ENCODE measurements at regions not wholly inside any gene's neighbourhood (a gene's known extent, or its start where the extent isn't known, plus 50 kb on each side); places are given as distances from the start of the nearest gene placed in this dataset.

- Histone ChIP-seq H3K27me3 (ENCODE audit: insufficient read depth, low read length, poor library complexity) (no peaks in the 10 kb centered on the region), H3K9ac (ENCODE audit: low read length) (no peak overlapping the region), H3K27ac (ENCODE audit: low read depth, low read length) (no peak overlapping the region), H2AK5ac (ENCODE audit: low read length) (no peak overlapping the region), H3K36me3 (ENCODE audit: control insufficient read depth, insufficient read depth, low read length) (no peaks in the 10 kb centered on the region), H3K4ac (ENCODE audit: low read depth, low read length) (no peak overlapping the region), H3K56ac (ENCODE audit: low read length) (no peak overlapping the region), H4K8ac (ENCODE audit: low read depth, low read length) (no peak overlapping the region), H3K4me2 (ENCODE audit: low read length) (no peak overlapping the region), H2BK5ac (ENCODE audit: low read length) (no peak overlapping the region), H4K5ac (ENCODE audit: low read length) (no peak overlapping the region), H3K79me1 (ENCODE audit: low read length) (no peaks in the 10 kb centered on the region), H3K79me2 (ENCODE audit: control insufficient read depth, insufficient read depth, low read length) (no peaks in the 10 kb centered on the region), H2BK120ac (ENCODE audit: low read depth, low read length) (no peak overlapping the region), H3K23ac (ENCODE audit: low read length) (no peak overlapping the region), H3K4me1 (ENCODE audit: control insufficient read depth, low read depth, low read length) (no peaks in the 10 kb centered on the region), H3K4me3 (ENCODE audit: low read length) (no peak overlapping the region), H2BK15ac (replicated peaks; ENCODE audit: low read depth) (no peak overlapping the region), H3K18ac (ENCODE audit: low read length) (no peak overlapping the region)
- DNase-seq: no peak
- WGBS (ENCODE audit: extremely low coverage, insufficient coverage, low lambda C conversion rate): no CpG with 5 or more reads among the region's 3 CpGs
These were observed 97.0 kb upstream of the VLDLR start for GRCh38 chr9:2524601-2525000.

- Histone ChIP-seq H2BK15ac (replicated peaks; ENCODE audit: low read depth) (no peak overlapping the region), H3K4ac (ENCODE audit: low read depth, low read length) (no peak overlapping the region), H3K79me1 (ENCODE audit: low read length) (no peaks in the 10 kb centered on the region), H3K4me3 (ENCODE audit: low read length) (no peak overlapping the region), H3K27ac (ENCODE audit: low read depth, low read length) (no peak overlapping the region), H3K4me1 (ENCODE audit: control insufficient read depth, low read depth, low read length) (no peaks in the 10 kb centered on the region), H2BK5ac (ENCODE audit: low read length) (no peak overlapping the region), H3K27me3 (ENCODE audit: insufficient read depth, low read length, poor library complexity) (no peaks in the 10 kb centered on the region), H3K23ac (ENCODE audit: low read length) (no peak overlapping the region), H4K8ac (ENCODE audit: low read depth, low read length) (no peak overlapping the region), H3K56ac (ENCODE audit: low read length) (no peak overlapping the region), H3K36me3 (ENCODE audit: control insufficient read depth, insufficient read depth, low read length) (no peaks in the 10 kb centered on the region), H3K79me2 (ENCODE audit: control insufficient read depth, insufficient read depth, low read length) (no peaks in the 10 kb centered on the region), H2AK5ac (ENCODE audit: low read length) (no peak overlapping the region), H3K4me2 (ENCODE audit: low read length) (no peak overlapping the region), H2BK120ac (ENCODE audit: low read depth, low read length) (no peak overlapping the region), H3K18ac (ENCODE audit: low read length) (no peak overlapping the region), H3K9ac (ENCODE audit: low read length) (no peak overlapping the region), H4K5ac (ENCODE audit: low read length) (no peak overlapping the region)
- no peak for DNase-seq
- WGBS (ENCODE audit: extremely low coverage, insufficient coverage, low lambda C conversion rate): no CpG with 5 or more reads among the region's 2 CpGs
These were observed 96.4 kb upstream of the VLDLR start for GRCh38 chr9:2525147-2525546.

- no CpG with 5 or more reads among the region's 2 CpGs for WGBS (ENCODE audit: extremely low coverage, insufficient coverage, low lambda C conversion rate)
These were observed 95.3 kb upstream of the VLDLR start for GRCh38 chr9:2526071-2526828.

GRCh38 chr9:2531481-2531880, 90.1 kb upstream of the VLDLR start:
- Histone ChIP-seq H3K27ac (ENCODE audit: low read depth, low read length) (no peak overlapping the region), H3K79me1 (ENCODE audit: low read length) (no peaks in the 10 kb centered on the region)

More at GRCh38 chr9:2526071-2526828, 95.3 kb upstream of the VLDLR start:
- no peak overlapping the region for H3K18ac ChIP-seq (ENCODE audit: low read length)
- DNase-seq: no peak
- no peak overlapping the region for H3K4me2 ChIP-seq (ENCODE audit: low read length)
- H3K4me3 ChIP-seq (ENCODE audit: low read length): no peak overlapping the region
- H3K4me1 ChIP-seq (ENCODE audit: control insufficient read depth, low read depth, low read length): no peaks in the 10 kb centered on the region
- no peak overlapping the region for H3K27ac ChIP-seq (ENCODE audit: low read depth, low read length)
- no peaks in the 10 kb centered on the region for H3K27me3 ChIP-seq (ENCODE audit: insufficient read depth, low read length, poor library complexity)
- H2BK120ac ChIP-seq (ENCODE audit: low read depth, low read length): no peak overlapping the region
- no peaks in the 10 kb centered on the region for H3K36me3 ChIP-seq (ENCODE audit: control insufficient read depth, insufficient read depth, low read length)
- H2BK5ac ChIP-seq (ENCODE audit: low read length): no peak overlapping the region
- H3K9ac ChIP-seq (ENCODE audit: low read length): no peak overlapping the region
- H2AK5ac ChIP-seq (ENCODE audit: low read length): no peak overlapping the region
- no peak overlapping the region for H2BK15ac ChIP-seq (replicated peaks; ENCODE audit: low read depth)
- no peak overlapping the region for H3K56ac ChIP-seq (ENCODE audit: low read length)
- H3K79me2 ChIP-seq (ENCODE audit: control insufficient read depth, insufficient read depth, low read length): no peaks in the 10 kb centered on the region
- no peak overlapping the region for H3K4ac ChIP-seq (ENCODE audit: low read depth, low read length)
- no peak overlapping the region for H4K5ac ChIP-seq (ENCODE audit: low read length)
- no peaks in the 10 kb centered on the region for H3K79me1 ChIP-seq (ENCODE audit: low read length)
- no peak overlapping the region for H3K23ac ChIP-seq (ENCODE audit: low read length)
- H4K8ac ChIP-seq (ENCODE audit: low read depth, low read length): no peak overlapping the region

GRCh38 chr9:2536511-2536910, 85.1 kb upstream of the VLDLR start:
- Histone ChIP-seq H3K4me1 (ENCODE audit: control insufficient read depth, low read depth, low read length) (no peaks in the 10 kb centered on the region), H3K36me3 (ENCODE audit: control insufficient read depth, insufficient read depth, low read length) (no peaks in the 10 kb centered on the region), H3K79me1 (ENCODE audit: low read length) (no peaks in the 10 kb centered on the region), H3K4me3 (ENCODE audit: low read length) (no peak overlapping the region), H3K4me2 (ENCODE audit: low read length) (no peak overlapping the region), H3K79me2 (ENCODE audit: control insufficient read depth, insufficient read depth, low read length) (no peaks in the 10 kb centered on the region), H3K56ac (ENCODE audit: low read length) (no peak overlapping the region), H2BK120ac (ENCODE audit: low read depth, low read length) (no peak overlapping the region), H2AK5ac (ENCODE audit: low read length) (no peak overlapping the region), H4K8ac (ENCODE audit: low read depth, low read length) (no peak overlapping the region), H3K27ac (ENCODE audit: low read depth, low read length) (no peak overlapping the region), H2BK15ac (replicated peaks; ENCODE audit: low read depth) (no peak overlapping the region), H3K9ac (ENCODE audit: low read length) (no peak overlapping the region), H3K18ac (ENCODE audit: low read length) (no peak overlapping the region), H4K5ac (ENCODE audit: low read length) (no peak overlapping the region), H3K27me3 (ENCODE audit: insufficient read depth, low read length, poor library complexity) (no peaks in the 10 kb centered on the region), H2BK5ac (ENCODE audit: low read length) (no peak overlapping the region), H3K4ac (ENCODE audit: low read depth, low read length) (no peak overlapping the region), H3K23ac (ENCODE audit: low read length) (no peak overlapping the region)
- no CpG with 5 or more reads among the region's 2 CpGs for WGBS (ENCODE audit: extremely low coverage, insufficient coverage, low lambda C conversion rate)
- no peak for DNase-seq

More at GRCh38 chr9:2531481-2531880, 90.1 kb upstream of the VLDLR start:
- H3K18ac ChIP-seq (ENCODE audit: low read length): no peak overlapping the region
- H2BK5ac ChIP-seq (ENCODE audit: low read length): no peak overlapping the region
- H3K9ac ChIP-seq (ENCODE audit: low read length): no peak overlapping the region
- H2AK5ac ChIP-seq (ENCODE audit: low read length): no peak overlapping the region
- DNase-seq: no peak
- no peaks in the 10 kb centered on the region for H3K27me3 ChIP-seq (ENCODE audit: insufficient read depth, low read length, poor library complexity)
- H3K23ac ChIP-seq (ENCODE audit: low read length): no peak overlapping the region
- H3K79me2 ChIP-seq (ENCODE audit: control insufficient read depth, insufficient read depth, low read length): no peaks in the 10 kb centered on the region
- H3K4me2 ChIP-seq (ENCODE audit: low read length): no peak overlapping the region
- H4K5ac ChIP-seq (ENCODE audit: low read length): no peak overlapping the region
- no peak overlapping the region for H3K56ac ChIP-seq (ENCODE audit: low read length)
- H3K4me1 ChIP-seq (ENCODE audit: control insufficient read depth, low read depth, low read length): no peaks in the 10 kb centered on the region
- H4K8ac ChIP-seq (ENCODE audit: low read depth, low read length): peak overlapping the region; percentile 2
- no peak overlapping the region for H2BK120ac ChIP-seq (ENCODE audit: low read depth, low read length)
- H3K4me3 ChIP-seq (ENCODE audit: low read length): no peak overlapping the region
- H3K36me3 ChIP-seq (ENCODE audit: control insufficient read depth, insufficient read depth, low read length): no peaks in the 10 kb centered on the region
- no peak overlapping the region for H3K4ac ChIP-seq (ENCODE audit: low read depth, low read length)
- no CpG with 5 or more reads among the region's 4 CpGs for WGBS (ENCODE audit: extremely low coverage, insufficient coverage, low lambda C conversion rate)
- no peak overlapping the region for H2BK15ac ChIP-seq (replicated peaks; ENCODE audit: low read depth)
